MCF 10A (cell line): ENCODE measurements at regions not wholly inside any gene's neighbourhood (a gene's known extent, or its start where the extent isn't known, plus 50 kb on each side); places are given as distances from the start of the nearest gene placed in this dataset.
A peak's percentile ranks its signal among the peaks of the same experiment; 100 is the strongest.
"Not testable (repeated sequence)": the region's sequence is repeated elsewhere in the genome, so short reads cannot be mapped to it uniquely, and the experiment has no call there.

Source experiments
- BruUV-seq: library from RNA; stranded (reverse); fragments of 400-500 nt; replicated peaks from 2 replicates; lab custom pipeline; 2021; lab: Mats Ljungman, UMichigan
- CTCF ChIA-PET: fragments of 300-600 bp; sonication (Branson Sonifier 250); formaldehyde crosslinking; extraction: SDS; loops from one replicate; lab custom pipeline; 2021; ENCODE audit warnings: antibody characterized with exemption, inconsistent platforms; lab: Yijun Ruan, JAX
- POLR2A ChIA-PET: fragments of 300-600, 350-650 bp; sonication (Branson Sonifier 250); formaldehyde crosslinking; extraction: SDS; loops from one replicate; lab custom pipeline; 2020; ENCODE audit warnings: antibody characterized with exemption, inconsistent platforms; lab: Yijun Ruan, JAX
- DNase-seq: peaks from one replicate; pipeline ENCODE4 v3.0.0-alpha.2; 2018; ENCODE audit not compliant: unreplicated experiment
- H3K27ac Mint-ChIP-seq: one replicate; pipeline ENCODE4 v1.8.0; 2022; ENCODE audit warnings: mild to moderate bottlenecking, low read depth, mixed read lengths; ENCODE audit not compliant: unreplicated experiment
- H3K27me3 Mint-ChIP-seq: one replicate; pipeline ENCODE4 v1.8.0; 2022; ENCODE audit warnings: mixed read lengths; ENCODE audit not compliant: insufficient read depth, unreplicated experiment
- H3K36me3 Mint-ChIP-seq: one replicate; pipeline ENCODE4 v1.8.0; 2022; ENCODE audit warnings: mild to moderate bottlenecking, moderate library complexity, mixed read lengths; ENCODE audit not compliant: insufficient read depth, unreplicated experiment
- H3K4me1 Mint-ChIP-seq: one replicate; pipeline ENCODE4 v1.8.0; 2022; ENCODE audit warnings: mixed read lengths; ENCODE audit not compliant: insufficient read depth, unreplicated experiment
- H3K4me3 Mint-ChIP-seq: one replicate; pipeline ENCODE4 v1.8.0; 2022; ENCODE audit warnings: mild to moderate bottlenecking, moderate library complexity, mixed read lengths; ENCODE audit not compliant: unreplicated experiment
- H3K9me3 Mint-ChIP-seq: one replicate; pipeline ENCODE4 v1.8.0; 2022; ENCODE audit warnings: mixed read lengths; ENCODE audit not compliant: unreplicated experiment
- CTCF ChIP-seq: fragments of 200-600 bp; IDR thresholded peaks from one replicate; pipeline ENCODE4 v1.8.0; 2022; ENCODE audit warnings: antibody characterized with exemption, mild to moderate bottlenecking; ENCODE audit not compliant: unreplicated experiment
- intact Hi-C: fragments of 100-400 bp; cut with micrococcal nuclease; formaldehyde crosslinking; loops from 2 replicates; pipeline ENCODE4 v1.14.1; 2022

DNA sequence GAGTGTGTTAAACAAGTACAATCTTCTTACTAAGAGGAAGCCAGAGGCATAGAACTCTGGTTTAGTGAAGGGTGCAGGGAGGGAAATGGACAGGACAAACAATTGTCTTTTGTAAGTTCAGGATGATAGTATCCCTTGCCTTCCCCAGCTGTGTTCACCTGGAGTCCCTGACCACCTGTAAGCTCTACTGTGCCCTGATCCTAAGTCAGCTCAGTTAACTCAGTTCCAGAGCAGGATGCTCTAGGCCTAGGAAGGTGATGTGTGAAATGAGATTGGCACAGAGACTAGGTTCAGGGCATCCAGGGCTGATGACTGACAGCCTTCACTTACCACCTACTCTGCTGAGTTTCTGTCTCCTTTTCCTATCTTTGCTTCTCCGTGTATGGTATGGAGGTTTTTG is 333.0 kb downstream of the SUCLG1 start:
- no peaks in the 10 kb centered on the region for H3K27me3 Mint-ChIP-seq
- no peak overlapping the region for H3K4me3 Mint-ChIP-seq
- H3K9me3 Mint-ChIP-seq: no peaks in the 10 kb centered on the region
- intact Hi-C loops: no loop called here
- no peak for DNase-seq
- ChIA-PET POLR2A (no interaction called here), CTCF (interaction anchor here (0.6 to 0.7 kb wide), 2 partner anchors 21 to 37 kb away, joined by 3 read pairs; no protein-coding TSS in a partner anchor)
- no TSS peak for BruUV-seq
- H3K36me3 Mint-ChIP-seq: no peaks in the 10 kb centered on the region
- TF ChIP-seq CTCF: no peak
- H3K27ac Mint-ChIP-seq: no peak overlapping the region
- H3K4me1 Mint-ChIP-seq: no peaks in the 10 kb centered on the region

DNA sequence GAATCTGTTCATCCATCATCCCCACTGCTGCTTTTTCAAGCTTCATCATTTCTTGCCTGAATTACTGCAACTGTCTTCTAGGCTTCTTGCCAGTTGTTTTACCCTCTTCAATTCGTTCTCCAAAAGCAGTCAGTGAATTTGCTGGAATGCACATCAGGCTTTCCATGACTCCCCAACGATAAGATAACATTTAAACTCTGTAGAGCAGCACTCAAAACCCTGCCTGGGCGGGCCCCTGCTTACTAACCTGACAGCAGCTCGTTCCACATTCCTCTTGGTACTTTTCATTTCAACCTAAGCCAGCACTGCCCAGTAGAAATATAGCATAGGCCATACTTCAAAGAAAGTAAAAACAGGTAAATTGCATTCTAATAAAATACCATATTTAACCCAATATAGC is 342.9 kb downstream of the SUCLG1 start:
- Mint-ChIP-seq H3K4me3 (no peak overlapping the region), H3K36me3 (no peaks in the 10 kb centered on the region), H3K27ac (no peak overlapping the region), H3K4me1 (peaks cover 6% of the 10 kb centered on the region), H3K9me3 (peaks cover 7% of the 10 kb centered on the region), H3K27me3 (no peaks in the 10 kb centered on the region)
- no TSS peak for BruUV-seq
- no peak for DNase-seq
- intact Hi-C loops: no loop called here
- POLR2A ChIA-PET: interaction anchor here (0.5 to 1.4 kb wide), 2 partner anchors 13 to 1447 kb away, joined by 3 to 5 read pairs; no protein-coding TSS in a partner anchor
- CTCF ChIA-PET: interaction anchor here (1.1 kb wide), 1 partner anchor 310 kb away, joined by 3 read pairs; no protein-coding TSS in a partner anchor
- no peak for TF ChIP-seq CTCF

DNA sequence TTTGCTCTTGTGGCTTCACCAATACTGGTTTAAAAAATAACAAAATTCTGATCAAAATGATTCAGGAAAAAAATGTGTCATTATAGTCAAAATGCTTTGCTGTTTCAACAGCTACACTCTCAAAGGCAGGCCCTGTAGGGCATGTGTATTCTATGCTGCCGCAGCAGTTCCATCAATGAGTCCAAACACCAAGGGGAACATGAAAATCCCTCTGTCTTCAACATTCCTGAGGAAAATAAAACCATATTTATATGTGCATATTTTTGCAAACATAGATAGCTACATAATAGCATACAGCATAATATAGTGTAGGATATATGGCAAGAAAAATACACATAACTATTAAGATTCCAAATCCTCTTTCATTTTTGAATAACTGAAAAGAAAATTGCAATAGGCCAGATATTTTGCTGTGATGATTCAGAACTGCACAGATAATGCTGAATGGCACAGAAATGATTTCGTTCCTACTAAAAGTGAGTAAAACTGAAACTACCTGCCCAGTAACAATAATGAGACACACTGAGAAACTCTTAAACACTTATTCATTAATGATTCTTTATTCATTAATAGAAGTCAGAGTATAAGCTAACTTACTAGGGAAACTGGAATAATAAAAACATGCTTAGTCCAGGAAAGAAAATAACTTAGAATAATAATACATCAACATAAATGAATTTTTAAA is 343.8 kb downstream of the SUCLG1 start:
- H3K27ac Mint-ChIP-seq: no peak overlapping the region
- POLR2A ChIA-PET: interaction anchor here (1.4 kb wide), 1 partner anchor 12 kb away, joined by 5 read pairs; no protein-coding TSS in a partner anchor
- peaks cover 6% of the 10 kb centered on the region for H3K4me1 Mint-ChIP-seq
- no peak for DNase-seq
- BruUV-seq: no TSS peak
- H3K4me3 Mint-ChIP-seq: no peak overlapping the region
- H3K9me3 Mint-ChIP-seq: peaks cover 7% of the 10 kb centered on the region
- CTCF ChIA-PET: interaction anchor here (0.5 kb wide), 1 partner anchor 807 kb away, joined by 3 read pairs; no protein-coding TSS in a partner anchor
- intact Hi-C loops: no loop called here
- no peaks in the 10 kb centered on the region for H3K36me3 Mint-ChIP-seq
- no peaks in the 10 kb centered on the region for H3K27me3 Mint-ChIP-seq
- TF ChIP-seq CTCF: no peak

DNA sequence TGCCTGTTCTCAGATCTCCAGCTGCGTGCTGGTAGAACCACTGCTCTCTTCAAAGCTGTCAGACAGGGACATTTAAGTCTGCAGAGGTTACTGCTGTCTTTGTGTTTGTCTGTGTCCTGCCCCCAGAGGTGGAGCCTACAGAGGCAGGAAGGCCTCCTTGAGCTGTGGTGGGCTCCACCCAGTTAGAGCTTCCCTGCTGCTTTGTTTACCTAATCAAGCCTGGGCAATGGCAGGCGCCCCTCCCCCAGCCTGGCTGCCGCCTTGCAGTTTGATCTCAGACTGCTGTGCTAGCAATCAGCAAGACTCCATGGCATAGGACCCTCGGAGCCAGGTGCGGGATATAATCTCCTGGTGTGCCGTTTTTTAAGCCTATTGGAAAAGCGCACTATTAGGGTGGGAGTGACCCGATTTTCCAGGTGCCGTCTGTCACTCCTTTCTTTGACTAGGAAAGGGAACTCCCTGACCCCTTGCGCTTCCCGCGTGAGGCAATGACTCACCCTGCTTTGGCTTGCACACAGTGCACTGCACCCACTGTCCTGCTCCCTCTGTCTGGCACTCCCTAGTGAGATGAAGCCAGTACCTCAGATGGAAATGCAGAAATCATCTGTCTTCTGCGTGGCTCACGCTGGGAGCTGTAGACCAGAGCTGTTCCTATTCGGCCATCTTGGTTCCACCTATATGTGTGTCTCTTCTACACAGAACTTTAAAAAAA is 355.1 kb downstream of the SUCLG1 start:
- peaks cover 11% of the 10 kb centered on the region for H3K4me1 Mint-ChIP-seq
- peak overlapping the region; percentile 81 for H3K27ac Mint-ChIP-seq
- H3K9me3 Mint-ChIP-seq, intact Hi-C loops, H3K27me3 Mint-ChIP-seq, BruUV-seq, H3K36me3 Mint-ChIP-seq: not testable (repeated sequence)
- ChIA-PET POLR2A (interaction anchor here (1.2 to 1.3 kb wide), 2 partner anchors 9 to 12 kb away, joined by 4 to 5 read pairs; no protein-coding TSS in a partner anchor), CTCF (interaction anchor here (0.5 to 2.3 kb wide), 2 partner anchors 200 to 320 kb away, joined by 5 to 8 read pairs; no protein-coding TSS in a partner anchor)
- DNase-seq: peak; percentile 83
- peak overlapping the region; percentile 70 for H3K4me3 Mint-ChIP-seq
